T-cell (primary cell): ENCODE measurements at regions not wholly inside any gene's neighbourhood (a gene's known extent, or its start where the extent isn't known, plus 50 kb on each side); places are given as distances from the start of the nearest gene placed in this dataset.

ENCODE experiments used
- ATAC-seq, 4 experiments: fragments of 200-7000 bp in 3 of 4; fragments of 150-1000 bp in 1 of 4; cut with Tn5 transposase; replicated peaks in 1 of 4; 1 replicate in 3 of 4; 2 replicates in 1 of 4; pipeline ENCODE4 v1.10.0; 2021; ENCODE audit warnings: moderate library complexity in 3 of 4, mild to moderate bottlenecking in 2 of 4, moderate number of reproducible peaks in 1 of 4
- CTCF ChIA-PET, 2 donors: fragments of 300-600 bp; sonication (Branson Sonifier 250); formaldehyde crosslinking; loops; one replicate each; lab custom pipeline; 2022; ENCODE audit warnings: antibody characterized with exemption in 2 of 2; lab: Charles Lee
- POLR2A ChIA-PET, 2 donors: fragments of 300-600 bp; sonication (Branson Sonifier 250); formaldehyde crosslinking; loops; one replicate each; lab custom pipeline; 2022; ENCODE audit warnings: antibody characterized with exemption in 2 of 2; lab: Charles Lee
- DNase-seq, 35 experiments: peaks; one replicate each; pipeline versions ENCODE4 v3.0.0 to v3.0.0-alpha.2; 2013 to 2023
- H3K27ac ChIP-seq: one replicate; pipeline ENCODE4 v1.5.1; 2013; ENCODE audit warnings: low read length
- H3K27me3 ChIP-seq, 2 experiments: replicated peaks in 1 of 2; 1 replicate in 1 of 2; 2 replicates in 1 of 2; pipeline versions ENCODE4 v1.6.1 to v1.7.0; 2013; ENCODE audit warnings: low read length in 1 of 2, mixed read lengths in 1 of 2; ENCODE audit not compliant: control insufficient read depth in 2 of 2, insufficient read depth in 2 of 2; ENCODE audit errors: extremely low read depth in 1 of 2
- H3K36me3 ChIP-seq, 2 donors: 1 replicate in 1 of 2; 2 replicates in 1 of 2; pipeline versions ENCODE4 v1.6.1 to v1.7.0; 2013; ENCODE audit warnings: low read length in 1 of 2; ENCODE audit not compliant: control insufficient read depth in 2 of 2, insufficient read depth in 1 of 2; ENCODE audit errors: extremely low read depth in 1 of 2
- H3K4me1 ChIP-seq, 2 experiments: 1 replicate in 1 of 2; 2 replicates in 1 of 2; pipeline versions ENCODE4 v1.6.1 to v1.7.0; 2013; ENCODE audit warnings: low read length in 2 of 2, mixed read lengths in 1 of 2; ENCODE audit not compliant: insufficient read depth in 2 of 2, control insufficient read depth in 1 of 2; ENCODE audit errors: extremely low read depth in 1 of 2
- H3K4me3 ChIP-seq, 2 donors: 1 replicate in 1 of 2; 2 replicates in 1 of 2; pipeline versions ENCODE4 v1.5.1 to v1.7.0; 2013; ENCODE audit warnings: mild to moderate bottlenecking in 2 of 2, low read length in 1 of 2, moderate library complexity in 1 of 2; ENCODE audit not compliant: control insufficient read depth in 1 of 2; ENCODE audit errors: extremely low read depth in 1 of 2
- H3K9me3 ChIP-seq: 2 replicates; pipeline ENCODE4 v1.7.0; 2013
- H3K27ac Mint-ChIP-seq, 2 donors: one replicate each; pipeline ENCODE4 v1.8.0; 2020 to 2021; ENCODE audit warnings: mild to moderate bottlenecking in 2 of 2, mixed read lengths in 2 of 2
- H3K27me3 Mint-ChIP-seq, 2 donors: one replicate each; pipeline ENCODE4 v1.8.0; 2021 to 2022; ENCODE audit warnings: mixed read lengths in 2 of 2
- H3K36me3 Mint-ChIP-seq: one replicate; pipeline ENCODE4 v1.8.0; 2021; ENCODE audit warnings: mixed read lengths
- H3K4me1 Mint-ChIP-seq, 3 donors: one replicate each; pipeline ENCODE4 v1.8.0; 2020 to 2022; ENCODE audit warnings: mixed read lengths in 3 of 3, mild to moderate bottlenecking in 1 of 3
- H3K4me3 Mint-ChIP-seq, 3 donors: one replicate each; pipeline ENCODE4 v1.8.0; 2020 to 2022; ENCODE audit warnings: mild to moderate bottlenecking in 3 of 3, mixed read lengths in 3 of 3, moderate library complexity in 3 of 3
- H3K9me3 Mint-ChIP-seq, 3 donors: one replicate each; pipeline ENCODE4 v1.8.0; 2020 to 2022; ENCODE audit warnings: mixed read lengths in 3 of 3
- WGBS: methylation state at CpG from one replicate; pipeline ENCODE4 v1.1.5; 2013; ENCODE audit warnings: missing lambda C conversion rate; ENCODE audit not compliant: insufficient coverage; 5-methylcytosine and 5-hydroxymethylcytosine counted together

- H3K27me3 Mint-ChIP-seq = peaks cover 1 to 7% of the 10 kb centered on the region in 2 donors
- no peak overlapping the region for H3K27ac Mint-ChIP-seq
- Histone ChIP-seq H3K27ac (no peak overlapping the region), H3K4me1 (no peaks in the 10 kb centered on the region), H3K27me3 (no peaks in the 10 kb centered on the region), H3K9me3 (no peaks in the 10 kb centered on the region), H3K36me3 (no peaks in the 10 kb centered on the region), H3K4me3 (no peak overlapping the region)
- H3K4me1 Mint-ChIP-seq = no peaks in the 10 kb centered on the region
- peaks cover 0 to 6% (median 4%) of the 10 kb centered on the region in 3 donors for H3K9me3 Mint-ChIP-seq
- no CpG with 5 or more reads among the region's 2 CpGs for WGBS
- POLR2A ChIA-PET = no interaction called here
- ATAC-seq (no peak), DNase-seq (no peak)
- H3K36me3 Mint-ChIP-seq = no peaks in the 10 kb centered on the region
- H3K4me3 Mint-ChIP-seq = no peak overlapping the region
- CTCF ChIA-PET = no interaction called here
Observed at GRCh38 chr3:102646557-102646956, 211.7 kb downstream of the ZPLD1 start.

GRCh38 chr3:102660653-102661052 lies 225.8 kb downstream of the ZPLD1 start:
- no peaks in the 10 kb centered on the region for H3K9me3 ChIP-seq
- WGBS = no CpG with 5 or more reads among the region's 3 CpGs
- no peak for DNase-seq
- POLR2A ChIA-PET = no interaction called here
- H3K4me3 ChIP-seq = no peak overlapping the region
- Mint-ChIP-seq H3K4me1 (no peaks in the 10 kb centered on the region), H3K9me3 (no peaks in the 10 kb centered on the region), H3K27me3 (peaks cover 10 to 25% of the 10 kb centered on the region in 2 donors), H3K36me3 (no peaks in the 10 kb centered on the region), H3K4me3 (no peak overlapping the region), H3K27ac (no peak overlapping the region)
- H3K36me3 ChIP-seq = no peaks in the 10 kb centered on the region
- no peak overlapping the region for H3K27ac ChIP-seq
- CTCF ChIA-PET = interaction anchor here in 1 of 2 donors (1.0 to 1.1 kb wide), 2 partner anchors 11 to 13 kb away, joined by 3 to 5 read pairs; no protein-coding TSS in a partner anchor
- no peaks in the 10 kb centered on the region for H3K4me1 ChIP-seq
- H3K27me3 ChIP-seq = no peaks in the 10 kb centered on the region
- ATAC-seq = no peak

GRCh38 chr3:102661707-102662497 lies 227.1 kb downstream of the ZPLD1 start:
- Mint-ChIP-seq H3K27me3 (peaks cover 10 to 27% of the 10 kb centered on the region in 2 donors), H3K4me3 (no peak overlapping the region), H3K9me3 (no peaks in the 10 kb centered on the region), H3K4me1 (no peaks in the 10 kb centered on the region), H3K27ac (no peak overlapping the region), H3K36me3 (no peaks in the 10 kb centered on the region)
- Histone ChIP-seq H3K9me3 (no peaks in the 10 kb centered on the region), H3K4me1 (no peaks in the 10 kb centered on the region), H3K27ac (no peak overlapping the region), H3K4me3 (no peak overlapping the region), H3K27me3 (no peaks in the 10 kb centered on the region), H3K36me3 (no peaks in the 10 kb centered on the region)
- CTCF ChIA-PET = interaction anchor here in 1 of 2 donors (1.9 kb wide), 1 partner anchor 10 kb away, joined by 7 read pairs; no protein-coding TSS in a partner anchor
- POLR2A ChIA-PET = no interaction called here
- WGBS = 60% methylated on average over 2 of the region's 5 CpGs
- no peak for DNase-seq
- ATAC-seq = no peak

GRCh38 chr3:102662498-102662772 lies 227.6 kb downstream of the ZPLD1 start:
- Histone ChIP-seq H3K27ac (no peak overlapping the region), H3K4me3 (no peak overlapping the region), H3K36me3 (no peaks in the 10 kb centered on the region), H3K4me1 (no peaks in the 10 kb centered on the region), H3K27me3 (no peaks in the 10 kb centered on the region), H3K9me3 (no peaks in the 10 kb centered on the region)
- H3K4me3 Mint-ChIP-seq = no peak overlapping the region
- H3K36me3 Mint-ChIP-seq = no peaks in the 10 kb centered on the region
- peaks cover 10 to 31% of the 10 kb centered on the region in 2 donors for H3K27me3 Mint-ChIP-seq
- ChIA-PET CTCF (interaction anchor here in 1 of 2 donors (1.9 kb wide), 1 partner anchor 9 kb away, joined by 7 read pairs; no protein-coding TSS in a partner anchor), POLR2A (no interaction called here)
- H3K27ac Mint-ChIP-seq = no peak overlapping the region
- DNase-seq (no peak), ATAC-seq (no peak)
- H3K4me1 Mint-ChIP-seq = no peaks in the 10 kb centered on the region
- H3K9me3 Mint-ChIP-seq = no peaks in the 10 kb centered on the region

GRCh38 chr3:102664126-102664525 lies 229.3 kb downstream of the ZPLD1 start:
- ATAC-seq = no peak
- H3K27me3 ChIP-seq = no peaks in the 10 kb centered on the region
- no peak overlapping the region for H3K4me3 ChIP-seq
- no peaks in the 10 kb centered on the region for H3K4me1 ChIP-seq
- H3K27ac ChIP-seq = no peak overlapping the region
- Mint-ChIP-seq H3K9me3 (no peaks in the 10 kb centered on the region), H3K27ac (no peak overlapping the region), H3K4me3 (no peak overlapping the region), H3K27me3 (peaks cover 12 to 32% of the 10 kb centered on the region in 2 donors), H3K36me3 (no peaks in the 10 kb centered on the region), H3K4me1 (no peaks in the 10 kb centered on the region)
- H3K9me3 ChIP-seq = no peaks in the 10 kb centered on the region
- 100% methylated on average over 2 of the region's 6 CpGs for WGBS
- DNase-seq = no peak
- H3K36me3 ChIP-seq = no peaks in the 10 kb centered on the region
- ChIA-PET CTCF (interaction anchor here in 1 of 2 donors (1.1 kb wide), 1 partner anchor 9 kb away, joined by 3 read pairs; no protein-coding TSS in a partner anchor), POLR2A (no interaction called here)

GRCh38 chr3:102665183-102665582 lies 230.4 kb downstream of the ZPLD1 start:
- Histone ChIP-seq H3K27ac (no peak overlapping the region), H3K27me3 (no peaks in the 10 kb centered on the region), H3K36me3 (no peaks in the 10 kb centered on the region), H3K4me1 (no peaks in the 10 kb centered on the region), H3K4me3 (no peak overlapping the region), H3K9me3 (no peaks in the 10 kb centered on the region)
- Mint-ChIP-seq H3K27ac (no peak overlapping the region), H3K9me3 (no peaks in the 10 kb centered on the region), H3K27me3 (peaks cover 12 to 33% of the 10 kb centered on the region in 2 donors), H3K4me1 (no peaks in the 10 kb centered on the region), H3K4me3 (no peak overlapping the region), H3K36me3 (no peaks in the 10 kb centered on the region)
- DNase-seq (no peak), ATAC-seq (no peak)
- CTCF ChIA-PET = interaction anchor here in 1 of 2 donors (1.1 to 1.2 kb wide), 2 partner anchors 8 to 10 kb away, joined by 3 to 7 read pairs; no protein-coding TSS in a partner anchor
- WGBS = no CpG with 5 or more reads among the region's 4 CpGs
- POLR2A ChIA-PET = no interaction called here
